ENCODE measurements at regions not wholly inside any gene's neighbourhood (a gene's known extent, or its start where the extent isn't known, plus 50 kb on each side); places are given as distances from the start of the nearest gene placed in this dataset.

DNA sequence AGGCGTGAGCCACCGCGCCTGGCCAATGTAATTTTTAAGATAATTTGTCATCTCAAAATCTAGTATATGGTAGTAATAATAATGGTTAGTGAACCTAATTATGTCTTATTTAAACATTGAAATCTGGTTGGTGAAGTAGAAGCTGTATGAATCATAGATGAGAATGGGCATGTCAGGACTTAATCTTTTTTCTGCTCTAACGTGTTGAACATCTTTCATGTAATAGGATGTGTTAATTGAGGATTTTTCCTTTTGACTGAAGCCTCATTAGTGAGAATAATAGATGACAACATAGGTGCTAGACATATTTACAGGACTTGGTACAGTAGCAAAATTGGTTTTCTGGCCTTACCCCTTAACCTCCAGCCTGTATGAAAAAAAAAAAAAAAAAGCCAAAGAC is 835.6 kb downstream of the IGSF11 start:
- Histone ChIP-seq H3K9me3 (replicated peaks; ENCODE audit: insufficient read depth, low read length) (no peaks in the 10 kb centered on the region), H2AFZ (ENCODE audit: low read length) (no peak overlapping the region), H3K4me1 (ENCODE audit: low read length) (no peaks in the 10 kb centered on the region), H3K4me3 (ENCODE audit: low read length) (no peak overlapping the region), H3K9ac (ENCODE audit: low read length) (no peak overlapping the region), H3K4me2 (ENCODE audit: low read depth, low read length) (no peak overlapping the region), H3K36me3 (replicated peaks; ENCODE audit: insufficient read depth, low read length) (no peaks in the 10 kb centered on the region), H3F3A (ENCODE audit: insufficient read depth, low read length) (no peaks in the 10 kb centered on the region), H3K79me2 (ENCODE audit: low read length) (no peaks in the 10 kb centered on the region), H4K20me1 (ENCODE audit: insufficient read depth, low read length) (no peaks in the 10 kb centered on the region), H3K27ac (ENCODE audit: low read length) (no peak overlapping the region), H3K9me2 (replicated peaks; ENCODE audit: insufficient read depth, low read length) (no peaks in the 10 kb centered on the region), H3K27me3 (replicated peaks; ENCODE audit: insufficient read depth, low read length) (no peaks in the 10 kb centered on the region)
- TF ChIP-seq, protein P1, sequence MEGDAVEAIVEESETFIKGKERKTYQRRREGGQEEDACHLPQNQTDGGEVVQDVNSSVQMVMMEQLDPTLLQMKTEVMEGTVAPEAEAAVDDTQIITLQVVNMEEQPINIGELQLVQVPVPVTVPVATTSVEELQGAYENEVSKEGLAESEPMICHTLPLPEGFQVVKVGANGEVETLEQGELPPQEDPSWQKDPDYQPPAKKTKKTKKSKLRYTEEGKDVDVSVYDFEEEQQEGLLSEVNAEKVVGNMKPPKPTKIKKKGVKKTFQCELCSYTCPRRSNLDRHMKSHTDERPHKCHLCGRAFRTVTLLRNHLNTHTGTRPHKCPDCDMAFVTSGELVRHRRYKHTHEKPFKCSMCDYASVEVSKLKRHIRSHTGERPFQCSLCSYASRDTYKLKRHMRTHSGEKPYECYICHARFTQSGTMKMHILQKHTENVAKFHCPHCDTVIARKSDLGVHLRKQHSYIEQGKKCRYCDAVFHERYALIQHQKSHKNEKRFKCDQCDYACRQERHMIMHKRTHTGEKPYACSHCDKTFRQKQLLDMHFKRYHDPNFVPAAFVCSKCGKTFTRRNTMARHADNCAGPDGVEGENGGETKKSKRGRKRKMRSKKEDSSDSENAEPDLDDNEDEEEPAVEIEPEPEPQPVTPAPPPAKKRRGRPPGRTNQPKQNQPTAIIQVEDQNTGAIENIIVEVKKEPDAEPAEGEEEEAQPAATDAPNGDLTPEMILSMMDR (IDR thresholded peaks at IDR 0.05; ENCODE audit: low read length): no peak
- no peak for TF ChIP-seq EZH2 (optimal IDR thresholded peaks at IDR 0.05; ENCODE audit: low read depth, low read length)
- TF ChIP-seq EZH2phosphoT487 (IDR thresholded peaks at IDR 0.05; ENCODE audit: low read length): no peak
- DNase-seq: no peak

DNA sequence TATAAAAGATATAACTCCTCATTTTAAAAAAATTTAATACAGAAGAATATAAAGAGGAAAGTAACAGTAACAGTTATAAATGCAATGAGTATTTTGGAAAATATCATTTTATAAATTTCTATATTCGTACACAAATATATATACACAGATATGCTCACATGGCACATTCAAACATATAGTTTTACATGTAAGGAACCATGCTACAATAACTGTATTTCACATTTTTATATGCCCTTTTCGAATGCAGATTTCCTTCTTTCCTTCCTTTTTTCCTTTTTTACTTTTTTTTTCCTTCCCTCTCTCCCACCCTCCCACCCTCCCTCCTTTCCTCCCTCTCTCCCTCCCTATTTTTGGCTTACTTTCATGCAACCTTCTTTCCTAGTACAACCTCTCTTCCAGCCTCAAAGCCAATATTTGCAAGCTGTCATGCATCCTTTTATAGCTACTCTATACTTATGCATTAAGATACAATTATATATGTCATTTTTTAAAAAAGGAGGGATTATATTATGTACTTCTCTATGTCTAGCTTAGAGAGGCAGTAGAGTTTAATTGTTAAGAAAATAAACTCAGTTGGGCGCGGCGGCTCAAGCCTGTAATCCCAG is 830.5 kb downstream of the IGSF11 start:
- Histone ChIP-seq H3K27ac (ENCODE audit: low read length) (no peak overlapping the region), H4K20me1 (ENCODE audit: insufficient read depth, low read length) (no peaks in the 10 kb centered on the region), H2AFZ (ENCODE audit: low read length) (no peak overlapping the region), H3K27me3 (replicated peaks; ENCODE audit: insufficient read depth, low read length) (no peaks in the 10 kb centered on the region), H3K36me3 (replicated peaks; ENCODE audit: insufficient read depth, low read length) (no peaks in the 10 kb centered on the region), H3K9me2 (replicated peaks; ENCODE audit: insufficient read depth, low read length) (no peaks in the 10 kb centered on the region), H3K4me2 (ENCODE audit: low read depth, low read length) (no peak overlapping the region), H3K4me1 (ENCODE audit: low read length) (no peaks in the 10 kb centered on the region), H3K9ac (ENCODE audit: low read length) (no peak overlapping the region), H3K9me3 (replicated peaks; ENCODE audit: insufficient read depth, low read length) (no peaks in the 10 kb centered on the region), H3F3A (ENCODE audit: insufficient read depth, low read length) (no peaks in the 10 kb centered on the region), H3K4me3 (ENCODE audit: low read length) (no peak overlapping the region), H3K79me2 (ENCODE audit: low read length) (no peaks in the 10 kb centered on the region)
- TF ChIP-seq EZH2phosphoT487 (IDR thresholded peaks at IDR 0.05; ENCODE audit: low read length): no peak
- TF ChIP-seq, protein P1 (IDR thresholded peaks at IDR 0.05; ENCODE audit: low read length): no peak
- TF ChIP-seq EZH2 (optimal IDR thresholded peaks at IDR 0.05; ENCODE audit: low read depth, low read length): no peak
- DNase-seq: no peak

DNA sequence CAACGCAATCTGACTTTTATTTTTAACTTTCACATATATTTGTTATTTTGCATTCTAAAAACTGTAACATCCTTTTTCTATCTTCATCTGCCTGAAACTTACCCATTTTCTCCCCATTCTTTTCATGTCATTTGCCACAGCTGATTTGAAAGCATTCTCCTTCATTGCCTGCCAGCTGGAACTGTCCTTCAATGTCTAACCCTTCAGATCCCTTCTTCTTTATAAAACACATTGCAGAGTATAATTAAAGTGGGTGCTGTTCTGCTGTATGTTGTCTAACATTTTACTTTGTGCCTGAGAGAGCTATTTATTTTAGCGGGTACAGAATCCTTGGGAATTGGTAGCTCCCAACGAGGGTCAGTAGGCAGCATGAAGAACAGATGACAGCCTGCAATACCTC is 827.4 kb downstream of the IGSF11 start:
- H3K4me2 ChIP-seq (ENCODE audit: low read depth, low read length): no peak overlapping the region
- H4K20me1 ChIP-seq (ENCODE audit: insufficient read depth, low read length): no peaks in the 10 kb centered on the region
- H3K4me3 ChIP-seq (ENCODE audit: low read length): no peak overlapping the region
- H3K9ac ChIP-seq (ENCODE audit: low read length): no peak overlapping the region
- no peaks in the 10 kb centered on the region for H3K4me1 ChIP-seq (ENCODE audit: low read length)
- no peaks in the 10 kb centered on the region for H3K36me3 ChIP-seq (replicated peaks; ENCODE audit: insufficient read depth, low read length)
- no peaks in the 10 kb centered on the region for H3K79me2 ChIP-seq (ENCODE audit: low read length)
- no peak overlapping the region for H3K27ac ChIP-seq (ENCODE audit: low read length)
- H3K9me3 ChIP-seq (replicated peaks; ENCODE audit: insufficient read depth, low read length): no peaks in the 10 kb centered on the region
- H2AFZ ChIP-seq (ENCODE audit: low read length): no peak overlapping the region
- H3F3A ChIP-seq (ENCODE audit: insufficient read depth, low read length): no peaks in the 10 kb centered on the region
- H3K9me2 ChIP-seq (replicated peaks; ENCODE audit: insufficient read depth, low read length): no peaks in the 10 kb centered on the region
- no peak for DNase-seq
- TF ChIP-seq EZH2 (optimal IDR thresholded peaks at IDR 0.05; ENCODE audit: low read depth, low read length) (no peak), EZH2phosphoT487 (IDR thresholded peaks at IDR 0.05; ENCODE audit: low read length) (no peak)
- TF ChIP-seq, protein P1 (IDR thresholded peaks at IDR 0.05; ENCODE audit: low read length): no peak
- no peaks in the 10 kb centered on the region for H3K27me3 ChIP-seq (replicated peaks; ENCODE audit: insufficient read depth, low read length)

Data from MM.1S (cell line).